ENCODE measurements at regions not wholly inside any gene's neighbourhood (a gene's known extent, or its start where the extent isn't known, plus 50 kb on each side); places are given as distances from the start of the nearest gene placed in this dataset.

DNA sequence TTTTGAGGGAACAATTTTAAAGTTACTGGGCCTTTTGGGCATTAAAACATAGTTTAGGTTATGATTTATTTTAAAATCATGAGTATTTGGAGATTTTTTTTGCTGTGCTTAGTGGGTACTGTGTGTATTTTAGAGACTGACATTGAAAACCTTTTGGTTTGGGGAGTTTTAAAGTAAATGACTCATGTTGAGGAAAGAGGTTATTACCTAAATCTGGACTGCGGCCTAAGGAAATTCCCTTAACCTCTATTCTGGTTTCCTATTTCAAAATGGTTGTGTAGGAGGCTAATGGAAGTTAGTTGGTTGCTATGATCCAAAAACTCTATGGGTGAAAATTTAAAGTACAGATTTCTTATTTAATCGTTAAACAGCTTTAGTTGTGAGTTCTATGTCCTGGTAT lies 57.3 kb upstream of the DPH6 start:
- in situ Hi-C loops (cut with MboI; ENCODE audit: low sequenced_read_pairs): no loop called here

More for the DNA sequence above, 57.3 kb upstream of the DPH6 start:
- Histone ChIP-seq H2BK5ac (ENCODE audit: low read depth, low read length, poor library complexity, severe bottlenecking) (peak overlapping the region; percentile 47), H3K23ac (ENCODE audit: low read depth, low read length) (no peak overlapping the region), H4K5ac (ENCODE audit: low read depth, low read length) (no peak overlapping the region), H2AK5ac (ENCODE audit: low read depth, low read length) (no peak overlapping the region), H2AK9ac (replicated peaks; ENCODE audit: low read depth, low read length, poor library complexity) (no peak overlapping the region), H3K27me3 (ENCODE audit: control insufficient read depth, insufficient read depth, low read length) (no peaks in the 10 kb centered on the region), H3K27ac (ENCODE audit: insufficient read depth, low read length) (no peak overlapping the region), H4K8ac (ENCODE audit: low read depth in 2 of 2, low read length in 2 of 2) (no peak overlapping the region), H2AFZ (replicated peaks; ENCODE audit: low read length, poor library complexity) (no peak overlapping the region), H3K79me1 (ENCODE audit: low read depth in 1 of 2, low read length in 2 of 2) (no peaks in the 10 kb centered on the region), H3K4me2 (ENCODE audit: low read depth, low read length) (no peak overlapping the region), H3K9ac (ENCODE audit: low read depth, low read length) (no peak overlapping the region), H3K4me3 (ENCODE audit: insufficient read depth, low read depth, low read length) (no peak overlapping the region), H4K20me1 (ENCODE audit: insufficient read depth, low read length) (no peaks in the 10 kb centered on the region), H3K4ac (ENCODE audit: low read depth, low read length) (no peak overlapping the region), H2BK20ac (ENCODE audit: low read depth, low read length) (no peak overlapping the region), H2BK15ac (ENCODE audit: low read depth, low read length) (no peak overlapping the region), H3K9me3 (ENCODE audit: control insufficient read depth, insufficient read depth, low read length) (no peaks in the 10 kb centered on the region), H3K4me1 (ENCODE audit: control insufficient read depth, insufficient read depth, low read length) (no peaks in the 10 kb centered on the region; the same call in 1 of the 2 replicates), H3K14ac (replicated peaks; ENCODE audit: low read depth, low read length) (no peak overlapping the region), H3K36me3 (ENCODE audit: control insufficient read depth, insufficient read depth, low read length) (no peaks in the 10 kb centered on the region), H2BK120ac (ENCODE audit: low read depth, low read length) (no peak overlapping the region), H3K9me1 (ENCODE audit: insufficient read depth, low read length) (no peaks in the 10 kb centered on the region), H4K91ac (ENCODE audit: insufficient read depth, low read depth, low read length) (no peak overlapping the region), H3K56ac (ENCODE audit: extremely low read depth, insufficient read depth, low read length) (no peak overlapping the region), H3K18ac (ENCODE audit: low read depth, low read length) (no peak overlapping the region)
- ATAC-seq (ENCODE audit: low read depth): peak; percentile 61; the same call in 1 of the 2 replicates
- dilution Hi-C loops (cut with HindIII; ENCODE audit: low sequenced_read_pairs, unreplicated experiment) (no loop called here), intact Hi-C loops (cut with micrococcal nuclease) (no loop called here)
- no TSS peak for BruUV-seq (replicated peaks)
- TF ChIP-seq FOS (IDR thresholded peaks at IDR 0.05; ENCODE audit: low read depth, low read length): peak; percentile 26; the same call in 1 of the 2 replicates
- TF ChIP-seq, protein P1, sequence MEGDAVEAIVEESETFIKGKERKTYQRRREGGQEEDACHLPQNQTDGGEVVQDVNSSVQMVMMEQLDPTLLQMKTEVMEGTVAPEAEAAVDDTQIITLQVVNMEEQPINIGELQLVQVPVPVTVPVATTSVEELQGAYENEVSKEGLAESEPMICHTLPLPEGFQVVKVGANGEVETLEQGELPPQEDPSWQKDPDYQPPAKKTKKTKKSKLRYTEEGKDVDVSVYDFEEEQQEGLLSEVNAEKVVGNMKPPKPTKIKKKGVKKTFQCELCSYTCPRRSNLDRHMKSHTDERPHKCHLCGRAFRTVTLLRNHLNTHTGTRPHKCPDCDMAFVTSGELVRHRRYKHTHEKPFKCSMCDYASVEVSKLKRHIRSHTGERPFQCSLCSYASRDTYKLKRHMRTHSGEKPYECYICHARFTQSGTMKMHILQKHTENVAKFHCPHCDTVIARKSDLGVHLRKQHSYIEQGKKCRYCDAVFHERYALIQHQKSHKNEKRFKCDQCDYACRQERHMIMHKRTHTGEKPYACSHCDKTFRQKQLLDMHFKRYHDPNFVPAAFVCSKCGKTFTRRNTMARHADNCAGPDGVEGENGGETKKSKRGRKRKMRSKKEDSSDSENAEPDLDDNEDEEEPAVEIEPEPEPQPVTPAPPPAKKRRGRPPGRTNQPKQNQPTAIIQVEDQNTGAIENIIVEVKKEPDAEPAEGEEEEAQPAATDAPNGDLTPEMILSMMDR (conservative IDR thresholded peaks at IDR 0.05; ENCODE audit: low read depth, low read length): no peak
- POLR2A ChIA-PET (ENCODE audit: unreplicated experiment): no interaction called here
- no CpG with 5 or more reads among the region's 2 CpGs for WGBS, 2 experiments (ENCODE audit: extremely low coverage in 2 of 2, insufficient read length in 1 of 2)
- CTCF ChIA-PET: no interaction called here
- DNase-seq: peak; percentile 88

All from IMR-90 (cell line).